Body of pancreas (tissue), 4 donors: ENCODE measurements at regions not wholly inside any gene's neighbourhood (a gene's known extent, or its start where the extent isn't known, plus 50 kb on each side); places are given as distances from the start of the nearest gene placed in this dataset.

Experiments
- CTCF ChIP-seq, 7 experiments: fragments of 450-650 bp in 4 of 7; fragments of 200-600 bp in 3 of 7; sonication (generic) in 3 of 7; IDR thresholded peaks; one replicate each; pipeline ENCODE4 v1.5.1; 2016 to 2019; ENCODE audit warnings: antibody characterized with exemption in 7 of 7
- POLR2A ChIP-seq, 3 donors: fragments of 450-650 bp; IDR thresholded peaks; one replicate each; pipeline ENCODE4 v1.6.1; 2016; ENCODE audit warnings: antibody characterized with exemption in 3 of 3, mild to moderate bottlenecking in 2 of 3

GRCh38 chr5:133741396-133741795 lies 129.1 kb upstream of the FSTL4 start:
- TF ChIP-seq CTCF (IDR thresholded peaks at IDR 0.05) (no peak), POLR2A (IDR thresholded peaks at IDR 0.05) (no peak)
